ENCODE measurements at regions not wholly inside any gene's neighbourhood (a gene's known extent, or its start where the extent isn't known, plus 50 kb on each side); places are given as distances from the start of the nearest gene placed in this dataset.
"Not testable (repeated sequence)": the region's sequence is repeated elsewhere in the genome, so short reads cannot be mapped to it uniquely, and the experiment has no call there.

DNA sequence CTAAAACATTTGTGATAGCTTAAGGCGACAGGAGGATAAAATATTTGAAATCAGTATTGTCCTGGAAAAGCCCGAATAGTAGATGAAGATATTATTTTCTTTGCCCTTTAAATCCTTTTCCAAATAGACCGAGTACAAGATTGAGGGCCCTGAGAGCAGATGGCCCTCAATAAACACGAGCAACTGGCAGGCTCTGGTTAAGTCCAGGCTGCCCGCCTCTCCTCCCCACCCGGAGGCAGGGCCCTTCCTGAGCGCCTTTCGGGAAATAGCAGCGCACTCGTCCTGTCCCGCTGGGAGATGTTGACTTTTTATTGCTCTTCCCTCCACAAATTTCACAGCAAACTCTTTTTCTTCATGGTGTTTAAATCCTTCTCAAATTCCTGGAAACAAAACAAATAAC, 50.8 kb upstream of the MAX start:
- DNase-seq (ENCODE audit: low read depth), result no peak

DNA sequence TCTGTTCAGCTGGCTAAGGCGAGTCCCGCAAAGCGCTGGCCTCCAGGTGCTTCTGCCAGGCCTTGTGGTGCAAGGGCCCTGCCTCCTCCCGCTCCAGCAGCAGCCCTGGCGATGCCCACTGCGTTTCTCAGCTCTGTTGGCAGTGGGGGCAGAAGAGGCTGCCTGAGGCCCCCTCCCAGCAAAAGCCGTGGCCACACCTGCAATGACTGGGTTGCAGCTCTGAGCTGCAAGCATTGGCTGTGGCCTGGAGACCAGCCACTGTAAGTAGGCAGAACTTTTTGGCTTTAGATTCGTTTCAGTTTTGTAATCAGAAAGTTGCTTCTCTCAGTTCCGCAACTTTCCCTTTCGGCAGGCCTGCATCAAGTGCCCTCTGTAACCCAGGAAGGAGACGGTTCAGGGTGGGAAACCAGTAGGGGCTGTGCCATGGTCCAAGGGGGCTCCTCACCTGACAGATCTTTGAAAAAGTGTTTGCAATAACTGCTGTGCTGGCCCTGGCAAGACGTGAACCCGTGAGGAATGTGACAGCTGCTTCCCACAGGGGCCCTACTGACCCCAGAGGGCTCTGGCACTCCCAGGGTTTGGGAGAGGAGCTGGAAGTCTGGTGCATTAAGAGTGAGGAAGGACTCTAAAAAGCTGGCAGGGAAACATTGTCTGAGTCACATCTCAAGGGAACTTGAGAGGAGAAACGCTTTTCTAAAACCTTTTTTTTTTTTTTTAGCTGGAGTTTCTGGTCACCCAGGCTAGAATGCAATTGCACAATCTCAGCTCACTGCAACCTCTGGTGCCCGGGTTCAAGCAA, 54.5 kb upstream of the MAX start:
- DNase-seq (ENCODE audit: low read depth), result no peak

DNA sequence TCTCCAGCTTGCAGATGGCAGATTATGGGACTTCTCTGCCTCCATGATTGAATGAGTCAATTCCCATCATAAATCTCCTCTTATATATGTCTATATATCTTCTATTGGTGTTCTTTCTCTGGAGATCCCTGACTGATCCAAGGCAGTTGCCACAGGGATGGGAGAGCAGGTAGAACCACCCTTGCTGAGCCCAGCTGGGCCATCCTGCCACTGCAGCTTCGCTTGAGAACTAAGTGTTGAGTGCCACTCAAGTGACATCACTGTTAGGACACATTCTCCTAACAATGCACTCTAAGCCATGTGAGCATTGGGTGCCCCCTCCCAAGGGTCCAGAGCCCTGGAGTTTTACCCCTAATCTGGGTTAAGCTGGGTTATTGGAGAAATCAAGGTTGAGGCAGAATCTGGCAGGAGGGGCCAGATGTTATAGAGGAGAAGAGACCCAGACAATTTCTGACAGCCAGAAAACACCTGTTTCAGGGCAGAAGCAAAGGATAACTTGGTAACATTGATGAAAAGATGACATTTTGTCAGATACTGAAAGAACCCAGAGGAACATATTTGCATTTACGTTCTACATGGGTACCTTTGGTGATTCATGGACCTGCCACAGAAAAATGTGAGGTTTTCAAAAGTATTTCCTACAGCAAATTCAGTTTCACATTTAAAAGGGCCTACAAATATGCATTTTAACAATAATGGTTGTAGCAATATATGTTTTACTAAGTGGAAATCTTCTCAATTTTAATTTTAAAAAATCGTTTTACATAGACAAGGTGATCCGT, 57.2 kb upstream of the MAX start:
- DNase-seq (ENCODE audit: low read depth), result no peak

DNA sequence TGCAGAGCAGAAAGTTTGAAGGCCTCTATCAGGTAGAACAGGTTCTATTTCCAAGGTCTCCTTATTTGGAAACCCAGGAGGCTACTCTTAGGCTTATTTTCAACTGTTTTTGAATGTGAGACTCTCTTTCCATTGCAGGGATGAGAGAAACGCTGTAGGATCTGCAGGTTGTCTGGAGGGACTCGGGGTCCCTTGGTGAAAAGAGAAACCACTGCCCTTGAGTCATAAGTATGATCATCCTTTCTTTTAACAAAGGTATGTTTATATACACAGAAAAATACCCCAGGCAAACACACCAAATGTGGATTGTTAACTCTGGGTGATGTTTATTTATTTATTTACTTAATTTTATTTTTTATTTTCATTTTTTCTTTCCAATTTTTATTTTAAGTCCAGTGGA, 57.8 kb upstream of the MAX start:
- no peak for DNase-seq (ENCODE audit: low read depth)

DNA sequence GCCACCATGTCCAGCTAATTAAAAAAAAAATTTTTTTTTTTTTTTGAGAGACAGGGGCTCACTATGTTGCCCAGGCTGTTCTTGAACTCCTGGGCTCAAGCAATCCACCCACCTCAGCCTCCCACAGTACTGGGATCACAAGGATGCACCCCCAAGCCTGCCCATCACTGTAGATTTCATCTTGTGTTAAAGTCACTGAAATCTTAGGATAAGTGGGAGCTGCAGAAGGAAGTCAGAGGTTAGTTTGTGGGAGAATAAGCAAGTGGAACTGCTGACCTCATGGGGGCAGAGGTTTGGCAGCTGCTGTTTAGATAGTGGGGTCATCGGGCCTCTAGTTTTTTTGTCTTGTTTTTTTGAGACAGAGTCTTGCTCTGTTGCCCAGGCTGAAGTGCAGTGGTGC, 59.7 kb upstream of the MAX start:
- no peak for DNase-seq (ENCODE audit: low read depth)

DNA sequence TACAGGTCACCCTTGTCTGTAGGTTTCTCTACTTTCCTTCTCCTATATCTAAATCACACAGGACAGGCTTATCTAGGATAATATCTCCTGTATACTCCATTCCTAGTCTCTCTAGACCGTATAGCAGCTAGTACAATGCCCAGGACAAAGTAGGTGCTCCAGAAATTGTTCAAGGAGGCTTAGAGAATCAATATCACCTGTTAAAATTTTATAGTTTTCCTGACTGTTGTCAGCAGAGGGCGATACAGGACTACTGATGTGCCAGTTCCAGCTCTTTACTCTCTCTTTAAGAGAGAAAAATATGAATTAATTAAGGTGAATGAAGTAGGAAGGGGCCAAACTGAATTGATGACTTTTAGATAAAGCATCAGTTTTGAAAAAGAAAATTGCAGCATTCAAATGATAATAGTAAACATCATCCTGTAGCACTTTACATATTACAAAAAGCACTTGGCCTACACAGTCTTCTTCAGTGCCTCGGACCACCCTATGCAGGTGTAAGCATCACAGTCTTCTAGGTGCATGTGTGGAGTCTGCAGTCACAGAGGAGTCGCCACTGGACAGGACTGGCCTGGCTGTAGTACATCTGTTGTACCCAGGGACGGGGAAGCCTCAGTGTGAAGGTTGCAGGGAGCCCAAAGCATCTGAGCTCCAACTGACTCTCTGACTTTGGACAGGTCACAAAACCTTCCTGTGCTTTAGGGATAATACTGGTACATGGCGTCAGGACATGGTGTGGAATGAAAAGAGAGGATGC, 61.9 kb upstream of the MAX start:
- no peak for DNase-seq (ENCODE audit: low read depth)

DNA sequence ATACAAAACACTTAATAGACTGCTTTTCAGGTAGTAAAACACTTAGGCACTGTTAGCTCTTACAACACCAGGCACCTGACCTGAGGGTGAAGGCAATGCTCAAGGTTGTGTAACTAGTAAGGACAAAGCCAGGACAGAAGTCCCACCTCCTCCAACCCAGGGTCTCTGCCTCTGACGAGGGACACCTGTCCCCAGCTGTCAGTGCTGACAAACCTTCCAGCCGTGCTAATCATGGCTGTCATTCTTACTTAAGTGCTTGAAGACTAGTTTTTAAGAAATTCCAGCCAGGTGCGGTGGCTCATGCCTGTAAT, 62.5 kb upstream of the MAX start:
- no peak for DNase-seq (ENCODE audit: low read depth)

DNA sequence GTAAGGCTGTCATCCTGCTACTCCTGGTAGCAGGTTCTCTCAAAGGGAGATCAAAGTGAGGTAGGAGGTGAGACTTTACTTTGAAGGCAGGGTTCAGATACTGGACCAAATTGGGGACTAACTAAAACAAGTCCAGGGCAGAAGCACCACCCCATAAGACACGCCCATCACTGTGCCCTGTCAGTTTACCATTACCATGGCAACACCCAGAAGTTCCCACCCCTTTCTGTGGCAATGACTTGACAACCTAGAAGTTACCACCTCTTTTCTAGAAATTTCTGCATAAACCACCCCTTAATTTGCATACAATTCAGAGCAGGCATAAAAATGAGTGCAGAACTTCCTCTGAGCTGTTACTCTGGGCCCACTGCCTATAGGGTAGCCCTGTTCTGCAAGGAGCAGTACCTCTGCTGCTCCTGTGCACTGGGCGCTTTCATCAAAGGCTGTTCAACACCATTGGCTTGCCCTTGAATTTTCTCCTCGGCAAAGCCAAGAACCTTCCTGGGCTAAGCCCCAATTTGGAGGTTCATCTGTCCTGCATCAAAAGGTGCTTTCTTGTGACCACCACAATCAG, 64.8 kb upstream of the MAX start:
- no peak for DNase-seq (ENCODE audit: low read depth)

DNA sequence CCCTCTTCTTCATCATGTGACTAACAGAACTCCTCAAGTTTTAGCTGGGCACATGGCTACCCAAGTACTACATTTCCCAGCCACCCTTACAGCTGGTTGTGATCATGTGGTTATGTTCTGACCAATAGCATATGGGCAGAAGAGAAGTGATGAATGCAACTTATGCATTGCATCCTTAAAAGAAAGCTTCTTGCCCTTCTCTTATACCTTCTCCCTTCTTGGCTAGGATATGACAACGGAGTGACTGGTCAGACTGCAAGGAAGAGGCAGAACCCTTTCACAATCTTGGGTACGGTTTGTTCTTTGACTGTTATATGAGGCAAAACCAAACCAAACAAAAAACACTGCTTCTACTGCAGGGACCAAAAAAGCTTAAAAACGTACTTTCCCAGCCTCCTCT, 66.5 kb upstream of the MAX start:
- DNase-seq (ENCODE audit: low read depth), result no peak

DNA sequence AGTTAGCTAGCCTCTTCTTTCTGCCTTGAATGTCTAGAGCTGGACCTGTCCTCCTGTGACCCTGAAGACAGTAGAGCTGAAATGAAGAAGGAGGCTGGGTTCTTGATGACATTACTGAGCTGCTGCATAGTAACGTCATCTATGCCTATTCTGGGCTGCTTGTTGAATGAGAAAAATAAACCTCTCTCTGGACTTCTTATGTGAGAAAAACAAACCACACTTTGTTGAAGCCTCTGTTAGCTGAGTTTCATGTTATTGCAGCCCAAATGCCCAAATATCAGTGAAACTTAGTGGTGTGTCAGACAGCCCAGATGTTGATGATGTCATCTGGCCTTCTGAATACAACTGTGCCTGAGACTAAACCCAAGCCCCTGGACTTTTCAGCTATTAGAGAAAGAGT, 67.0 kb upstream of the MAX start:
- no peak for DNase-seq (ENCODE audit: low read depth)

DNA sequence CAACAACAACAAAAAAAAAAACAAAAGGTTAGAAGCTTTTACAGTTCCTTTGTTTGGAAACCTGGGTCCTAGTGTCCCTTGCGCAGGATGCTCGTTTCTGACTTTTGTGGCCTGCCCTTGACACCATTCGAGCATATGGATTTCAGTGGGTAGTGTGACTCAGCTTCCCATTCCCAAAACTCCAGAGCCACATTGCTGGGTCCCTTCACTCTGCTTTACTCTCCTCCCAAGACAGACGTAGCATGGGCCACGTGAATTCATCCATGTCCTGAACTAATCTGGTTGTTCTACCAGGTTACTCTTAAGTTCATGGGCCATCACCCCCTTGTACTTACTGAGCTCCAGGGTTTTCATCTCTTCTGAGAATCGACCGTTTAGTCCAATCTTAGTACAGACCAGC, 68.0 kb upstream of the MAX start:
- DNase-seq (ENCODE audit: low read depth), result no peak

DNA sequence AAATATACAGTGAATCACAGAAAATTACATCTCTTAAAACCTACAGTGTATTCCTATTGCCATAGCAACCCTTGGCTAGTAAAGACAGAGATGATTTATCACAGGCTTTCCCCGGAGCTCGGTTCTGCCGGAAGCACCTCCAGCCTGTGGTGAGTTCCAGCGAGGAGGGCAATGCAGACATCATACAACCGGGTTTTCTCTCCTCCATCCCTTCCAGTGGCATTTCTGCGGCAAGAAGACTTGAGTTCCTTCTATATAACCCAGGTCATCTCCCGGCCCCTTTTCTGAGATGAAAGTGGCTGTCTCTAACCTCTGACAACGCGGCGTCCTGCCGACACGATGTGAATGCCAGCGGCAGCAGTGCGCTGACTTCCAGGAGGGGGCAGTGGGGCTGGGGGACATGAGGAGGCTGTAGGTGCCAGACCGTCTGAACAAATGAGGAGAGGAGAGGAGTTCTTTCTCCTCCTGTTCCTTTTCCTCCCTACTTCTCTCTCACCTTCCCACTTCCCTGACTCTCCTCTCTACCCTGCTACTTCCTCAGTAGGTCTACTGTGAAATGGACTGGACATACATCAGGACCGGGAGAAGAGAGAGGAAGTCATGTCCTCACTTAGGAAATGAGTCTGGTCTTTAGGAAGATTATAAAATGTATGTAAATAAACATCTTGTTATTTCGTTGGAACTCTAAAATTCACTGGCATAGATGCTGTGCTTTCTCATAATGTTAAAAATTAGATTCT, 68.6 kb upstream of the MAX start:
- peak; percentile 39 for DNase-seq (ENCODE audit: low read depth)

DNA sequence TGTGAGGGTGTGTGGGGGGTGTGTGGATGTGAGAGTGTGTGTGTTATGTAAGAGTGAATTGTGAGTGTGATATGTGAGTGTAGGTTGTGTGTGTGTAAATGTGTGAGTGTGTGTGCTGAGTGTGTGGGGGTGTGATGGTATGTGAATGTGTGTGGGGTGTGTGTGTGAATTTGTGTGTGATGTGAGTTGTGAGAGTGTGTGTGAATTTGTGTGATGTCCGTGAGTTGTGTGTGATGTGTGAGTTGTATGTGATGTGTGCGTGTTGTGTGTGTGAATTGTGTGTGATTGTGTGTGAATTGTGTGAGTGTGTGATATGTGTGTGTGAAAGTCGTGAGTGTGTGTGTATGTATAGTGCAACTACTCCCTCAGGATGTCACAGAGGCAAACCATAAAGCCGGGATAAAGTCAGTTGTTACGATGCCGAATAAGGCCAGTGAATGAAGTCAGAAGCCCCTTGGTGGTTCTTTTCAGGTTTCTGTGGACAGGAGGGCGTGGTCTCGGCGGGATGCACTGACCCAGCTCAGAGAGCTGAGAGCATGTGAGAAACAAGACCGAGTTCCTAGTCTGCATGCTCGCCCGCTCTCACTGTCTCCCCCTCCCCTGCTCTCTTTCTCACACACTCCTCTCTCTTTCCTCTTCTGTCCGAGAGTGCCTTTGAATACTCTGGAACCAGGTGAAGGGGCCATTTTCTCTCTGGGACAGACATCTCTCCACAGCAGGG, 71.8 kb upstream of the MAX start:
- DNase-seq (ENCODE audit: low read depth), result no peak

DNA sequence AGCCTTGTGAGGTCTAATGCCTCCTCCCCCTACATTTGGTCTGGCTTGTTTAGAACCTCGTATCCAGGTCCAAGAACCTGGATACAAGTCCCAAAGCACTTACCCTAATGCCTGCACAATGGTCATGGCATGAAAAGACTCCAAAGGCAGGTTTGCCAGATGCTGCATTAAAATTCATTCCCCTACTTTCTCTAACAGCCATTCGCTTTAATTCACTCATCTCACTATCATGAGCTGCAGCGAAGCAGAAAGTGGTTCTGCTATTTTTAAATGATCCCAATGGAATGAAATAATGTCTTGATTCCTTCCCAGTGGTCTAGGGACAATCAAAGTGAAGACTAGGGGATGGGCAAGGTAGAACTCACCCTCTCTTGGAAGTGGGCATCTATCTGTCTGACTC, 72.5 kb upstream of the MAX start:
- no peak for DNase-seq (ENCODE audit: low read depth)

DNA sequence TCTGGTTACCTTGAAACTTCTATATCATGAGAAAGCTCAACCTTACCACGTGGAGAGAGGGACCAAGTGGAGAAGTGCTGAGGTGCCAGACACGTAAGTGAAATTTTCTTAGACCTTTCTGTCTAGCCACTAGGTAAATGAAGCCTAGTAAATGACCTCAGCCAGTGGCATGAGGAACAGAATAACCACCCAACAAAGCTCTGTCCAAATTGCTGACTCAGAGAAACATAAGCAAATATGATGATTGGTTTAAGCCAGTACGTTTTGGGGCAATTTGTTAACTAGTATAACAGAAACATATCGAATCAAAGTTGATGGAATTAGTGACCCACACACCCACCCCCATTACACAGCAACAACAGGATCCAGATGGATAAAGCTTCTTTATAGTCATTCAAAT, 75.2 kb upstream of the MAX start:
- DNase-seq (ENCODE audit: low read depth), result no peak

DNA sequence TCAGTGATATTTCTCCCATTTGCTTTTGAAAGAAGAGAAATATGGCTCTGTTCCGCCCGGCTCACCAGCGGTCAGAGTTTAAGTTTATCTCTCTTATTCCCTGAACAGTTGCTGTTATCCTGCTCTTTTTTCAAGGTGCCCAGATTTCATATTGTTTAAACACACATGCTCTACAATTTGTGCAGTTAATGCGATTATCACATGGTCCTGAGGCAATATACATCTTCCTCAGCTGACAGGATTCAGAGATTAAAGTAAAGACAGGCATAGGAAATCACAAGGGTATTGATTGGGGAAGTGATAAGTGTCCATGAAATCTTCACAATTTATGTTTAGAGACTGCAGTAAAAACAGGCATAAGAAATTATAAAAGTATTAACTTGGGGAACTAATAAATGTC, 76.9 kb upstream of the MAX start:
- DNase-seq (ENCODE audit: low read depth), result not testable (repeated sequence)

DNA sequence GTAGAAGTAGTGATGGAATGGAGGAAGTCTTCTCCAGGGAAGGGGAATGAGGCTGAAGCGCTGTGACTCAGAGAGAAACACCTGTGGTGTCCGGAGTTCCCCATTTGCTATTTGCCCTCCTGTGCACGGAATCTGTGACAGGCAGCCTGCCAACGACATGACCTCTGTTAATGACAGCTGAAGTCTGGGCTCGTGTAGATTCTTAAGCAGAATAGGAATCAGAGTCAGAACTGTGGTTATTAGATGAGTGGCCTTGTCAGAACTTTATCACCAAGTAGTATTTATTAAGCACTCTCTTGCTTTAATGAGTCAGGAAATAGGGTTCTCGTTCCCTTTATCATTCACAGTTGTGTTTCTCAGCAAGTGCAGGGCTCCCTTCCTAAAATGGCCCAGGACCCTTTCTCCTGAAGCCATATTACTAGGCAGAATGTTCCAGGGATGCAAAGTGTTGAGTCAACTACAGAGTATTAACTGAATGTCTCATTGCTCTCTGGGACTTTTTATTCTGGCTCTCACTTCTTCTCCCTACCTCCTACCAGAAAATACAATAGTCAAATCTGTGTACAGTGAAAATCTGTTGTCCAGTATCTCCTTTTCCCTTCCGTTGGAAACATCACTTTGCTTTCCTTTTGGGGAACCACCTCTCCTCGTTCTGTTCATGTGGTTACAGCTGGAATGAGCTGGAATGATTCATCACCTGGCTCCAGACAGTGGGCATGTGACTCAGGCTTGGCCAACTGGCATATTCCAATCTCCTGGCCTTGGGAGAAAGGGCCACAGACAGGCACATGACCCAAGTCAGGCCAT, 77.8 kb upstream of the MAX start:
- DNase-seq (ENCODE audit: low read depth), result peak; percentile 40

DNA sequence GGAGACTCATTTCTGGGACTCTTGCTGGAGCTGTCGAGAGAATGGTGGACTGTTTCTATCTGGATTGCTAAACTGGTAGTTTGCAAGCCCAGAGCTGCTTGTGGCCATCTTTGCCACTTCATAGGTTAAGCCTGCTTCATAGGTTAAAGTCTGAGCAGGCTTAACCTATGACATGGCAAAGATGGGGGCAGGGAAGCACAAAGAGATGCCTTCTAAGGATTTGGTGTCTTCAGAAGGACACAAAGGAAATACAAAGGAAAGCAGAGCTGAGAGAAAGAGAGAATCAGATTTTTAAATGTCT, 78.4 kb upstream of the MAX start:
- no peak for DNase-seq (ENCODE audit: low read depth)

DNA sequence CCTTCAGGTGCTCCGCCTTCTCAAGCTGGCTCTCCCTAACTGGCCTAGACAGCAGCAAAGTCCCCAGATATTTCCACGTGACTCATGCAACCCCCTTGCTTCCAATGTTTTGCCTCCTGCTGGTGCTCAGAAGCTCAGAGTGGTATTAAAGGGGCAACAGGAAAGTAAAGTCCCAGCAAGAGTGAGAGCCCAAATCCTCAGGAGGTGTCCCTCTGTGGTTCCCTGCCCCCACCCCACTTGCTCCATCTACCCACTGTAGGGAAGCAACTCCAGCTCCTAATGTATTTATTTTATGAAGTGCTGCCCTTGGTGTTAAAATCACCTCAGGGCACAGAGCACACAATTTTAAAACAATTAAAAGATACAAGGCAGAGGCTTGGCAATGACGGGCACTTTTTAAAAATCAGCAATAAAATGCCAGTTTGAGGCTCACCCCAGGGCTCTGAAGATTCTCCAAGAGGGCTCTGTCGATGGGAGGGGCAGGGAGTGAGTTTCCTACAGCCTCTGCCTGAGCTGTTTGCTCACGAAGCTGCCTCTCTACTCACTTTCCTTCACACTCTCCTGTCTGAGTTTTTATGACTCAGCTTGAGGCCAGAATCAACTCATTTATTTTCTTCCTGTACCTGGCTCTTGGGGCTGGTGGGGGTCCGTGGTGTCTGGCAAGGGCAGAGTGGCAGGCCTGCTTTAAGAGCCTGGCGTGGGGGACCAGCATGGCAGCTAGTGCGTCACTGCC, 81.9 kb upstream of the MAX start:
- no peak for DNase-seq (ENCODE audit: low read depth)

DNA sequence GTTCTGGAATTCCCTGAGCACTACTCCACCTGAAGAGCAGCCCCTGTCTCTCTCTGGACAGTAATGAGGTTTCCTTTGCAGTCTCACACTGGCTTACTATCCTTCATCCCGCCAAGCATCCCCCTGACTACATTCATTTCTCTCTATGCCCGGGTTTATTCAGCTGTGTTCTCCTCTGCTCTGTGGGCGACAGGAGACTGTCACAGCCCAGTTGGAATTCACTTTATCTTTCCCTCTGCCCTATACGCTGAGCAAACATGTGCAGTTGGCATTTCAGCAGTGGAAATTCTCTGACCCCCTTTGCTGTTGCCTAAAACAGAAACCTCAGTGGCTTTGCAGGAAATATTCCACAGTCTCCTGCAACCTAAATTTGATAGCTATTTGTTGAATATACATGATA, 83.5 kb upstream of the MAX start:
- no peak for DNase-seq (ENCODE audit: low read depth)
